OCI-M2 (cell line): ENCODE measurements at regions not wholly inside any gene's neighbourhood (a gene's known extent, or its start where the extent isn't known, plus 50 kb on each side); places are given as distances from the start of the nearest gene placed in this dataset.

Experiments used
- DNase-seq: peaks from one replicate; lab custom pipeline; 2025; ENCODE audit not compliant: unreplicated experiment; lab: John Stamatoyannopoulos, UW

DNA sequence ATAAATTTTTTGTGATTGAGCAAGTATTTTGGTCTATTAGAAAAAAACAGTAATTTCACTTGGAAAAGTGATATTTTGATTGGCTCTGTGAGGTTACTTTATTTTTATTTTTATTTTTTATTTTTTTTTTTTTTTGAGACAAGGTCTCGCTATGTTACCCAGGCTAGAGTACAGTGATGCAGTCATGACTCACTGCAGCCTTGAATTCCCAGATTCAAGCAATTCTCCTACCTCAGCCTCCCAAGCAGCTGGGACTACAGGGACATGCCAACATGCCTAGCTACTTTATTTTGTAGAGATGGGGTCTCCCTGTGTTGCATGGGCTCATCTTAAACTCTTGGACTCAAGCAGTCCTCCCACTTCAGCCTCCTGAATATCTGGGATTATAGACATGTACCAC lies 60.9 kb upstream of the MGAT5 start:
- no peak for DNase-seq

DNA sequence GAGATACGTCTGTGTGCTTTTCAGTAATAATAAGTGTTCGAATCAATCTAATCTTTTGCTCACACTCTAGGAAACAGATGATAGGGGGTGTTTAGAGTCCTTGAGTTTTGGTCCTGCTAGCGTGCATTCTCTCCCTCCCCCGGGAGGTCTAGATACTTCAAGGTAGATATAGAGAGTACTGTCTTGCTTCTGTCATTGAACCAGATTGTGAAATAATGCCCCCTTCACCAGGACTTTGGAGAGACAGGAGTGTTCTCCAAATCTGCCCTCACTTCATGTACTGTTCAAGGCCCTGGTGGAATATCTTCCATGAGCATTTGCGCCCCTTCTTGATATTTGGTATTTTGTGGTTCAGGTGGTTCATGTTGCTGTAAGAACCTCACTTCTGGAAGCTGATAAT lies 59.4 kb upstream of the MGAT5 start:
- DNase-seq: no peak

DNA sequence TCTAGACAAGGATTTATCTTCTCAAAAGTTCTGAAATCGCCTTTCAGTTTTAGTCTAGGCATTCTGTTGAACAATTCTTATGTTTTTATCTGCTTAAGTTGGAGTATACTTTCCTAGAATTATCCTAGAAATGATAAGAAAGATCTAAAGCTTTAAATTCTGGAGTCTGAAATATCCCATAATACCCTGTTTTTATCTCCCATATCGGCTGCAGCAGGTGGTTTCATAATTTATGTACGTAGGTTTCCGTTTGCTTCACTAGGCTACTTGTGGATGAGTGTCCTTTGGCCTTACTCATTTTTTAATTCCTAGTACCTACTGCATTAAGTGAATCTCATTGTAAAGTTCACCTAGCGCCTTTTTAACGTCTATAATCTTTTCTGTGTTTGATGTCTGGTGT lies 58.5 kb upstream of the MGAT5 start:
- DNase-seq: no peak

DNA sequence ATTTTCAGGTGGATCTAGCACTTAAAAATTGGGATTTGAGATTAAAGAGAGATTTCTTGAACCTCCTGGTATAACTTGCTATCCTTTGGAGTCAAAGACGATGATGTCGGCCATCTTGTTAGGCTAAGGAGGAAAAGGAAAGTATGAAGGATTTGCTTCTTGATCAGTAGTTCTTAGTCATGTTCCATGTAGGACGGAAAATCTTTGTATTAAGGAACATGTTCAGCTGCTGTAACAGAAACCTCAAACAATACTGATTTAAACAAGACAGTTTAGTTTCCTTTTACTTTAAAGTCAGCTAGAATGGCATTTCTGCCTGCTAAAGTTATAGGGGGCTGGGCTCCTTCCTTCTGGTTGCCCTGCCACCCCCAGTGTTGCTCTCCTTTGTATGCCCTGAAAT lies 56.4 kb upstream of the MGAT5 start:
- DNase-seq: no peak

DNA sequence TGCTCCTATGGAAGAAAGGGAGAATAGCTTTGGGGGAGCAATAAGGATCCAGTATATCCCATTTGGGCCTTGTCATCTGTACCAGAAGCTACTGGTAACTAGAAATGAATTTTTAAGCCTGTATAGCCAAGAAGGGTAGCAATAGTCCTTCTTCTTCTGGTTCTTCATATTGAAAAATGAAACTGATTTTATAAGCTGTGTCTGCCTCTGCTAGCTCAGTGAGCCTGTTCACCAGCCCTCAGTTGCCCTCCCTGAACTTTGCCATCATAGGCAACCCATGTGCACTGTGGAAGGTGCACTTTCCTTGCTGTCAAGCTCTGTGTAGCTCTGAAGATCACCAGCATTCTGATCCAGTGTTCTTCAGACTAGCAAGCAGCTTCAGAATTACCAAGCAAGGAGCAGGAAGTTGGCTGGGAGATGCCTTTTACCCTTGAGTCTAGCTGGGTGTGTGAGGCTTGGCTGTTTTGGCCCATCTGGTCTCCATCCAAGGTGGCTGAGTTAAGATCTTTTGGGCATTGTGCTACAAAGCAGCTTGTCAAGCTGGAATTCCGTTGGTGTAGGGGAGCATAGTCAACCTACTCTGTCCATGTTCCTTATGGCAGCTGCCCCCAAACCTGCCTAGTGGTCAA lies 55.8 kb upstream of the MGAT5 start:
- DNase-seq: no peak

DNA sequence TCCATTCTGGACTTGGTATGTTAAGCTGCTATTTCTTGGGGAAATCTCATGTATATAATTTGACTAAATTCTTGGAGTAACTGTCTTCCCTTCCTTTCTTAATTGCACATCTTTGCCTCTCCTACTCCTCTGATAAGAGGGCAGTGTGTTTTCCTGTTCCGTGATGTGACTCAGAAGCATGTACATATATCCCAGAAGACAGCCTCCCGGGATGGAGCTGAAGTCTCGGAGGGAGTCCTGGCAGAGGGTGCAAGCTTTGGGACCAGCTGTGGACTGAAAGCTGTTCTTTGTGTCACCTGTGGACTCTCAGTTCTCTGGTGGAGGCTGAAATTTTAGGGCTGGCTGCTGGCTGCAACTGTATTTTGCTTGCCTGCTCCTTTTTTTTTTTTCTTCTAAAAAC lies 54.7 kb upstream of the MGAT5 start:
- DNase-seq: no peak

DNA sequence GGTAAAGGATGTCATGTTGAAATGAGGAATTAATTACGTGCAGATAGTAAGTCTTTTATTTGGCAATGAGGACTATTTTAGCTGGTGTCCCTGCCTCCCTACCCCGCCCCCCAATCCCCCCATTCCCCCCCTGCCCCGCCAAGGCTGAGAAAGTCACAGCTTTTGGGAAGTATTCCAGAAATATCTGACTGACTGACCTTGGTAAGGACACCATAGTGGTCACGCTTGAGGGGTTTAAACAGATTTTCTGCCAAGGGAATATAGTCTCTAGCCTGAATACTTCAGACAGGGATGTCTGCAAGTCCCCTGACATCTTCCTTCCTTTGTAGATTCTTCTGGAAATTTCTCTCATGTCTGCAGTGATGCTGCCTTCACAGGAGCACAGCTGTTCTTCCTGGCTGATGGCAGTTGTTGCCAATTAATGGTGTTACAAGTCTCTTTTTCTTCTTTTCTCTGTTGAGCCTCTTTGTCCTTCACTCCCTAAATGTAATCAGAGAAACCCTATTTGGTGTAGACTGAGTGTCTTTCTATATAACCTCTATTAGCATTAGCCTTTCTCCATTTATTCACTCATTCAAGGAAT lies 53.7 kb upstream of the MGAT5 start:
- DNase-seq: no peak

DNA sequence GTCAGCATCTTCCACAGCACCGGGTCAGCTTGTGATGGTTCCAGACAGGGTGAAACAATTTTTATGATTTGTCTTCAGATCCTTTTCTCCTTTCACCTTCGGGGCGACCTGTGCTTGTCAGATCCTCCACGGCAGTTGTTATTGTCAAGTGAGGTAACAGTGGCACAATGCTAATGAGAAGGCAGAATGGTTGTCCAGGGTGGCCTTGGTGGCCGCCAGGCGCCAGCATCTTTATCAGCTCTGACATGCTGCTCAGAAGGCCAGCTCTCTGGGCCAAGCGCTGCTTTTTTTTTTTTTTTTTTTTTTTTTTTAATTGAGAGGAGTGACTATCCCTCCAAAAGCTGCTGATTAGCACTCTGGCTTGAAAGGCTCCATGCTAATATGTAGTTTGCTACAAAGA lies 52.3 kb upstream of the MGAT5 start:
- no peak for DNase-seq

DNA sequence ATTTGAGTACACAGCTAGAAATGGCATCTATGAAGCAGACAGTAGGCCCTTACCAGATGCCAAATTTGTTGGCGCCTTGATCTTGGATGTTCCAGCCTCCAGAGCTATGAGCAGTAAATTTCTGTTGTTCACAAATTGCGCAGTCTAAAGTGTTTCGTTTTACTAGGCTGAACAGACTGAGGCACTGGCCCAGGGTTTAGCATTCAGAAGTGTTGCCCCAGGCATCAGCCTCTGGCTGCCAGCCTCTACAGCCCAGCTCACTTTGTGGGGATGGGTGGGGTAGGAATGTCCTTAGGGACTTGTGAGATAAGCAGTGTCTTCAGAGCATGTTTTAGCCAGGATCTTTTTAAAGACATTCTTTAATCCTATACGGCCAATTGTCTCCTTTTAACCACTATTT lies 51.5 kb upstream of the MGAT5 start:
- DNase-seq: no peak

DNA sequence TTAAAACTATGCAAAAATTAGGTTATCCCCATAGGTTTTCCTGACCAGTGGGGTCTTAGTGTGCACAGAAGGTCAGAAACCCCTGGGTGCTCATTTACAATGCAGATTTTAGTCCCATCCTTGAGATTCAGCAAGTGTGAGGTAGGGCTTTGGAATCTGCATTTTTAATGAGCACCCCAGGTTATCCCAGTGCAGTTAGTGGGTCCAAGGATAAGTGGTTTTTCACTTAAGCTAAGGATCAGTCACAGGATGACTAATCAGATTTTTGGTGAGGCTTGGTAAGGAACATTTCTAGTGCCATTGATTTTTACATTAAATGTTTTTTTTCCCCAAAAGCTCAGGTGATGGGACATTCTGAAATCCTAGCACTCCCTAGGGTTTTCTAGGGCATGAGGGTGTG lies 50.7 kb upstream of the MGAT5 start:
- no peak for DNase-seq
